IMR-90 (cell line): ENCODE measurements at regions not wholly inside any gene's neighbourhood (a gene's known extent, or its start where the extent isn't known, plus 50 kb on each side); places are given as distances from the start of the nearest gene placed in this dataset.

ENCODE experiments used
- BHLHE40 ChIP-seq: fragments of 150-350 bp; IDR thresholded peaks from 2 replicates; pipeline ENCODE4 v1.6.1; 2016; ENCODE audit warnings: mild to moderate bottlenecking, low read depth, low read length
- CTCF ChIP-seq: conservative IDR thresholded peaks from 2 replicates; pipeline ENCODE4 v1.5.1; 2012; ENCODE audit warnings: mild to moderate bottlenecking, low read depth, low read length, improper control_type of control experiment
- MAFK ChIP-seq: IDR thresholded peaks from 2 replicates; pipeline ENCODE4 v1.6.1; 2012; ENCODE audit warnings: low read depth, low read length, improper control_type of control experiment
- MXI1 ChIP-seq: IDR thresholded peaks from 2 replicates; pipeline ENCODE4 v1.6.1; 2012; ENCODE audit warnings: low read depth, mild to moderate bottlenecking, low read length, moderate library complexity, borderline replicate concordance
- POLR2A ChIP-seq: IDR thresholded peaks from 2 replicates; pipeline ENCODE4 v1.6.1; 2012; ENCODE audit warnings: mild to moderate bottlenecking, low read depth, low read length

DNA sequence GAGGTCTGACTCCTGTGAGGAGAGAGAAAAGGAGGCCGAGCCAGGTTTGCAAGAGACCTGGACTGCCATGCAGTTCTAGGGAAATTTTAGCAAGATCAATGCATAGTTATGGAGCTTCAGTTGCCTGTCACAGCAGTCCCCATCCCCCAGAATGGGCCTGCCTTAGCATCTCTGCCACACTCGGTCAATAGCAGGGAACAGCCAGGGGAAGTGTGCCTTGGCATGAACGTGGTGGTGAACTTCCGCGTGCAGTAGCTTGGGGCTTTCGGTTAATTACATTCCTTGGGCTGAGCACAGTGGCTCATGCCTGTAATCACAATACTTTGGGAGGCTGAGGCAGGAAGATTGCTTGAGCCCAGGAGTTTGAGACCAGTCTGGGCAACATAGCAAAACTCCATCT is 157.8 kb downstream of the TLE1 start:
- no peak for TF ChIP-seq POLR2A
- no peak for TF ChIP-seq MAFK
- no peak for TF ChIP-seq CTCF
- TF ChIP-seq BHLHE40 = no peak
- no peak for TF ChIP-seq MXI1
